ENCODE measurements at regions not wholly inside any gene's neighbourhood (a gene's known extent, or its start where the extent isn't known, plus 50 kb on each side); places are given as distances from the start of the nearest gene placed in this dataset.

- H3K27ac Mint-ChIP-seq, result no peak overlapping the region
- no peak for ATAC-seq
- no peak overlapping the region for H3K4me3 Mint-ChIP-seq
- no peaks in the 10 kb centered on the region for H3K27me3 Mint-ChIP-seq
- H3K4me1 Mint-ChIP-seq, result peaks cover 5% of the 10 kb centered on the region
- H3K9me3 Mint-ChIP-seq, result peaks cover 10% of the 10 kb centered on the region
- H3K36me3 Mint-ChIP-seq, result peaks cover 10% of the 10 kb centered on the region
Observed at GRCh38 chrX:43175434-43175833, 397.5 kb upstream of the PPP1R2C start.

GRCh38 chrX:43176686-43177085 is 398.7 kb upstream of the PPP1R2C start:
- H3K9me3 Mint-ChIP-seq, result peaks cover 10% of the 10 kb centered on the region
- peaks cover 10% of the 10 kb centered on the region for H3K36me3 Mint-ChIP-seq
- H3K4me3 Mint-ChIP-seq, result no peak overlapping the region
- peaks cover 5% of the 10 kb centered on the region for H3K4me1 Mint-ChIP-seq
- no peaks in the 10 kb centered on the region for H3K27me3 Mint-ChIP-seq
- no peak overlapping the region for H3K27ac Mint-ChIP-seq
- ATAC-seq, result no peak

- Mint-ChIP-seq H3K36me3 (no peaks in the 10 kb centered on the region), H3K4me1 (peaks cover 9% of the 10 kb centered on the region), H3K27ac (no peak overlapping the region), H3K4me3 (no peak overlapping the region), H3K27me3 (no peaks in the 10 kb centered on the region), H3K9me3 (no peaks in the 10 kb centered on the region)
- ATAC-seq, result no peak
Observed at GRCh38 chrX:43188296-43188695, 410.3 kb upstream of the PPP1R2C start.

- Mint-ChIP-seq H3K27ac (no peak overlapping the region), H3K4me1 (no peaks in the 10 kb centered on the region), H3K9me3 (peaks cover 17% of the 10 kb centered on the region), H3K27me3 (no peaks in the 10 kb centered on the region), H3K36me3 (peaks cover 6% of the 10 kb centered on the region), H3K4me3 (no peak overlapping the region)
- ATAC-seq, result no peak
Observed at GRCh38 chrX:43211570-43211969, 433.6 kb upstream of the PPP1R2C start.

- no peak overlapping the region for H3K27ac Mint-ChIP-seq
- ATAC-seq, result no peak
- no peak overlapping the region for H3K4me3 Mint-ChIP-seq
- H3K36me3 Mint-ChIP-seq, result peaks cover 6% of the 10 kb centered on the region
- H3K9me3 Mint-ChIP-seq, result peaks cover 10% of the 10 kb centered on the region
- H3K27me3 Mint-ChIP-seq, result no peaks in the 10 kb centered on the region
- no peaks in the 10 kb centered on the region for H3K4me1 Mint-ChIP-seq
Observed at GRCh38 chrX:43218198-43218597, 437.9 kb upstream of the MAOA start.

- Mint-ChIP-seq H3K4me3 (no peak overlapping the region), H3K27me3 (no peaks in the 10 kb centered on the region), H3K4me1 (no peaks in the 10 kb centered on the region), H3K9me3 (no peaks in the 10 kb centered on the region), H3K36me3 (no peaks in the 10 kb centered on the region), H3K27ac (no peak overlapping the region)
- no peak for ATAC-seq
Observed at GRCh38 chrX:43224496-43224895, 431.6 kb upstream of the MAOA start.

GRCh38 chrX:43225626-43226328 is 430.3 kb upstream of the MAOA start:
- Mint-ChIP-seq H3K36me3 (no peaks in the 10 kb centered on the region), H3K27ac (no peak overlapping the region), H3K9me3 (no peaks in the 10 kb centered on the region), H3K4me1 (no peaks in the 10 kb centered on the region), H3K27me3 (no peaks in the 10 kb centered on the region), H3K4me3 (no peak overlapping the region)
- no peak for ATAC-seq

- Mint-ChIP-seq H3K27ac (no peak overlapping the region), H3K36me3 (no peaks in the 10 kb centered on the region), H3K27me3 (no peaks in the 10 kb centered on the region), H3K4me1 (no peaks in the 10 kb centered on the region), H3K4me3 (no peak overlapping the region), H3K9me3 (no peaks in the 10 kb centered on the region)
- ATAC-seq, result no peak
Observed at GRCh38 chrX:43238461-43238945, 417.6 kb upstream of the MAOA start.

- no peak overlapping the region for H3K4me3 Mint-ChIP-seq
- no peak overlapping the region for H3K27ac Mint-ChIP-seq
- H3K36me3 Mint-ChIP-seq, result no peaks in the 10 kb centered on the region
- no peaks in the 10 kb centered on the region for H3K9me3 Mint-ChIP-seq
- no peaks in the 10 kb centered on the region for H3K27me3 Mint-ChIP-seq
- no peak for ATAC-seq
- no peaks in the 10 kb centered on the region for H3K4me1 Mint-ChIP-seq
Observed at GRCh38 chrX:43239356-43239755, 416.7 kb upstream of the MAOA start.

- peaks cover 6% of the 10 kb centered on the region for H3K36me3 Mint-ChIP-seq
- H3K9me3 Mint-ChIP-seq, result peaks cover 8% of the 10 kb centered on the region
- H3K4me3 Mint-ChIP-seq, result no peak overlapping the region
- no peak for ATAC-seq
- H3K4me1 Mint-ChIP-seq, result no peaks in the 10 kb centered on the region
- no peak overlapping the region for H3K27ac Mint-ChIP-seq
- H3K27me3 Mint-ChIP-seq, result no peaks in the 10 kb centered on the region
Observed at GRCh38 chrX:43255596-43255995, 400.5 kb upstream of the MAOA start.

GRCh38 chrX:43266487-43266886 is 389.6 kb upstream of the MAOA start:
- no peak overlapping the region for H3K27ac Mint-ChIP-seq
- ATAC-seq, result peak; percentile 55
- H3K4me1 Mint-ChIP-seq, result peaks cover 5% of the 10 kb centered on the region
- H3K9me3 Mint-ChIP-seq, result peaks cover 5% of the 10 kb centered on the region
- H3K36me3 Mint-ChIP-seq, result no peaks in the 10 kb centered on the region
- no peak overlapping the region for H3K4me3 Mint-ChIP-seq
- H3K27me3 Mint-ChIP-seq, result no peaks in the 10 kb centered on the region

- Mint-ChIP-seq H3K27me3 (no peaks in the 10 kb centered on the region), H3K27ac (no peak overlapping the region), H3K4me1 (peaks cover 5% of the 10 kb centered on the region), H3K4me3 (no peak overlapping the region), H3K9me3 (peaks cover 5% of the 10 kb centered on the region), H3K36me3 (no peaks in the 10 kb centered on the region)
- no peak for ATAC-seq
Observed at GRCh38 chrX:43267652-43268051, 388.4 kb upstream of the MAOA start.

- no peak for ATAC-seq
- H3K4me3 Mint-ChIP-seq, result no peak overlapping the region
- H3K27ac Mint-ChIP-seq, result no peak overlapping the region
- peaks cover 5% of the 10 kb centered on the region for H3K9me3 Mint-ChIP-seq
- H3K36me3 Mint-ChIP-seq, result no peaks in the 10 kb centered on the region
- H3K4me1 Mint-ChIP-seq, result peaks cover 5% of the 10 kb centered on the region
- no peaks in the 10 kb centered on the region for H3K27me3 Mint-ChIP-seq
Observed at GRCh38 chrX:43269201-43269600, 386.9 kb upstream of the MAOA start.

GRCh38 chrX:43277879-43278278 is 378.2 kb upstream of the MAOA start:
- Mint-ChIP-seq H3K9me3 (no peaks in the 10 kb centered on the region), H3K4me3 (no peak overlapping the region), H3K27me3 (no peaks in the 10 kb centered on the region), H3K27ac (no peak overlapping the region), H3K4me1 (no peaks in the 10 kb centered on the region), H3K36me3 (no peaks in the 10 kb centered on the region)
- ATAC-seq, result no peak

GRCh38 chrX:43278440-43278839 is 377.7 kb upstream of the MAOA start:
- H3K27me3 Mint-ChIP-seq, result no peaks in the 10 kb centered on the region
- H3K4me1 Mint-ChIP-seq, result no peaks in the 10 kb centered on the region
- no peak for ATAC-seq
- no peaks in the 10 kb centered on the region for H3K9me3 Mint-ChIP-seq
- H3K36me3 Mint-ChIP-seq, result no peaks in the 10 kb centered on the region
- H3K27ac Mint-ChIP-seq, result no peak overlapping the region
- H3K4me3 Mint-ChIP-seq, result no peak overlapping the region

- H3K4me1 Mint-ChIP-seq, result no peaks in the 10 kb centered on the region
- no peaks in the 10 kb centered on the region for H3K36me3 Mint-ChIP-seq
- no peak for ATAC-seq
- H3K4me3 Mint-ChIP-seq, result no peak overlapping the region
- H3K27ac Mint-ChIP-seq, result no peak overlapping the region
- H3K27me3 Mint-ChIP-seq, result no peaks in the 10 kb centered on the region
- H3K9me3 Mint-ChIP-seq, result no peaks in the 10 kb centered on the region
Observed at GRCh38 chrX:43279341-43279808, 376.7 kb upstream of the MAOA start.

Data from stimulated activated memory B cell treated with anti-CD40 and anti-IgM and Interleukin-4, amounts not matched to agents 10 μg/mL and 1 μg/mL and 100 μg/mL, for 72 hours (primary cell).